GM12865 (cell line): ENCODE measurements at regions not wholly inside any gene's neighbourhood (a gene's known extent, or its start where the extent isn't known, plus 50 kb on each side); places are given as distances from the start of the nearest gene placed in this dataset.

ENCODE experiments used
- DNase-seq: peaks from one replicate; pipeline ENCODE4 v3.0.0; 2010; ENCODE audit warnings: low read depth
- H3K4me3 ChIP-seq: 2 replicates; pipeline ENCODE4 v1.5.1; 2011; ENCODE audit warnings: mild to moderate bottlenecking, low read depth, low read length, control low read depth
- CTCF ChIP-seq: IDR thresholded peaks from 2 replicates; pipeline ENCODE4 v1.5.1; 2011; ENCODE audit warnings: low read length, control low read depth, low read depth, inconsistent platforms; ENCODE audit not compliant: insufficient read depth; ENCODE audit errors: missing control alignments

- TF ChIP-seq CTCF, result no peak
- no peak for DNase-seq
- H3K4me3 ChIP-seq, result no peak overlapping the region
Measured at GRCh38 chr19:56987184-56987583, 132.6 kb upstream of the USP29 start.

- no peak for TF ChIP-seq CTCF
- no peak for DNase-seq
- H3K4me3 ChIP-seq, result no peak overlapping the region
Measured at GRCh38 chr19:56988299-56988698, 131.5 kb upstream of the USP29 start.

- no peak overlapping the region for H3K4me3 ChIP-seq
- no peak for DNase-seq
- TF ChIP-seq CTCF, result no peak
Measured at GRCh38 chr19:56991912-56992311, 127.9 kb upstream of the USP29 start.

GRCh38 chr19:56993851-56994250 lies 125.9 kb upstream of the USP29 start:
- no peak for DNase-seq
- no peak overlapping the region for H3K4me3 ChIP-seq
- TF ChIP-seq CTCF, result no peak

- no peak for DNase-seq
- no peak for TF ChIP-seq CTCF
- no peak overlapping the region for H3K4me3 ChIP-seq
Measured at GRCh38 chr19:56994251-56995017, 125.4 kb upstream of the USP29 start.

- no peak overlapping the region for H3K4me3 ChIP-seq
- DNase-seq, result no peak
- TF ChIP-seq CTCF, result no peak
Measured at GRCh38 chr19:56995303-56995702, 124.5 kb upstream of the USP29 start.

- H3K4me3 ChIP-seq, result no peak overlapping the region
- TF ChIP-seq CTCF, result no peak
- DNase-seq, result no peak
Measured at GRCh38 chr19:57002195-57002601, 117.6 kb upstream of the USP29 start.
